Hepatocyte (in vitro differentiated cells): ENCODE measurements at regions not wholly inside any gene's neighbourhood (a gene's known extent, or its start where the extent isn't known, plus 50 kb on each side); places are given as distances from the start of the nearest gene placed in this dataset.

ENCODE experiments used
- DNase-seq: peaks from one replicate; pipeline ENCODE4 v3.0.0-alpha.2; 2016; ENCODE audit warnings: low spot score
- H2AFZ ChIP-seq: fragments of 200-600 bp; sonication (generic); 2 replicates; pipeline ENCODE4 v1.6.0; 2016; ENCODE audit warnings: antibody characterized with exemption, mild to moderate bottlenecking
- H3K27ac ChIP-seq: fragments of 200-600 bp; sonication (generic); 2 replicates; pipeline ENCODE4 v1.5.1; 2016; ENCODE audit warnings: mild to moderate bottlenecking
- H3K27me3 ChIP-seq: fragments of 200-600 bp; sonication (generic); 2 replicates; pipeline ENCODE4 v1.6.1; 2016
- H3K36me3 ChIP-seq: fragments of 200-600 bp; sonication (generic); replicated peaks from 2 replicates; pipeline ENCODE4 v1.5.1; 2016; ENCODE audit warnings: low read depth; ENCODE audit not compliant: insufficient read depth
- H3K4me1 ChIP-seq: fragments of 200-600 bp; sonication (generic); 2 replicates; pipeline ENCODE4 v1.5.1; 2016; ENCODE audit warnings: mild to moderate bottlenecking, moderate library complexity; ENCODE audit not compliant: insufficient read depth
- H3K4me2 ChIP-seq: fragments of 200-600 bp; sonication (generic); 2 replicates; pipeline ENCODE4 v1.6.0; 2016
- H3K4me3 ChIP-seq: fragments of 200-600 bp; sonication (generic); 2 replicates; pipeline ENCODE4 v1.5.1; 2016; ENCODE audit warnings: mild to moderate bottlenecking
- H3K79me2 ChIP-seq: fragments of 200-600 bp; sonication (generic); 2 replicates; pipeline ENCODE4 v1.6.0; 2017; ENCODE audit warnings: mild to moderate bottlenecking
- H3K9me2 ChIP-seq: fragments of 200-600 bp; sonication (generic); replicated peaks from 2 replicates; pipeline ENCODE4 v1.6.0; 2017; ENCODE audit warnings: mild to moderate bottlenecking; ENCODE audit not compliant: insufficient read depth
- H3K9me3 ChIP-seq: fragments of 200-600 bp; sonication (generic); 2 replicates; pipeline ENCODE4 v1.5.1; 2016; ENCODE audit warnings: low read depth, mild to moderate bottlenecking
- H4K20me1 ChIP-seq: fragments of 200-600 bp; sonication (generic); 2 replicates; pipeline ENCODE4 v1.6.0; 2016; ENCODE audit warnings: mild to moderate bottlenecking; ENCODE audit not compliant: insufficient read depth, poor library complexity, severe bottlenecking
- EZH2 ChIP-seq: fragments of 200-600 bp; sonication (generic); IDR thresholded peaks from 2 replicates; pipeline ENCODE4 v1.6.1; 2016; ENCODE audit warnings: antibody characterized with exemption, mild to moderate bottlenecking, borderline replicate concordance
- EZH2phosphoT487 ChIP-seq: fragments of 200-600 bp; sonication (generic); IDR thresholded peaks from one replicate; pipeline ENCODE4 v1.6.1; 2018; ENCODE audit warnings: antibody characterized with exemption, mild to moderate bottlenecking, low read depth, moderate library complexity; ENCODE audit not compliant: unreplicated experiment, severe bottlenecking
- WGBS: methylation state at CpG from one replicate; pipeline ENCODE4 v1.1.6; 2016; ENCODE audit warnings: low lambda C conversion rate; ENCODE audit errors: missing lambda C conversion rate; 5-methylcytosine and 5-hydroxymethylcytosine counted together
- TF ChIP-seq, protein P1 (sequence below): fragments of 200-600 bp; sonication (generic); IDR thresholded peaks from 2 replicates; pipeline ENCODE4 v1.5.1; 2016; ENCODE audit warnings: antibody characterized with exemption, mild to moderate bottlenecking; ENCODE audit not compliant: poor library complexity

DNA sequence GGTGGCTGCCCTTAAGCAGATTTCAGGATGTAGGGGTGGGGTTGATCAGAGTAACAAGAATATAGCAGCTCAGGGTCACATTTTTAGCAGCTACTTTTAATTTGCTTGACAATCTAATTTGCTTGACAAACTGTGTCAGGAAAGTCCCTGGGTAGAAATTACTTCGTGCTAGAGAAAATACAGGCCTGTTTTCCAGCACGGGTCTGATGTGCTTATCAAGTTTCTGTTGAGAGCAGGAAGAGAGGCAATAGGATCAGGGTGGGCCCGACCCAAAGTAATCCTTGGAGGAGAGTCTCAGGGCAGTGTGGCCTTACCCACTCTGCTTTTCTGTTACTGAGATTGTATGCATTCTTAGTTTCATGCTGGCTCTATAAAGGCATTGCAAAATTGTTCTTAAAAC lies 221.5 kb downstream of the TSN start:
- DNase-seq, result no peak
- H3K4me3 ChIP-seq, result no peak overlapping the region
- no peak for TF ChIP-seq EZH2
- TF ChIP-seq EZH2phosphoT487, result no peak
- TF ChIP-seq, protein P1, sequence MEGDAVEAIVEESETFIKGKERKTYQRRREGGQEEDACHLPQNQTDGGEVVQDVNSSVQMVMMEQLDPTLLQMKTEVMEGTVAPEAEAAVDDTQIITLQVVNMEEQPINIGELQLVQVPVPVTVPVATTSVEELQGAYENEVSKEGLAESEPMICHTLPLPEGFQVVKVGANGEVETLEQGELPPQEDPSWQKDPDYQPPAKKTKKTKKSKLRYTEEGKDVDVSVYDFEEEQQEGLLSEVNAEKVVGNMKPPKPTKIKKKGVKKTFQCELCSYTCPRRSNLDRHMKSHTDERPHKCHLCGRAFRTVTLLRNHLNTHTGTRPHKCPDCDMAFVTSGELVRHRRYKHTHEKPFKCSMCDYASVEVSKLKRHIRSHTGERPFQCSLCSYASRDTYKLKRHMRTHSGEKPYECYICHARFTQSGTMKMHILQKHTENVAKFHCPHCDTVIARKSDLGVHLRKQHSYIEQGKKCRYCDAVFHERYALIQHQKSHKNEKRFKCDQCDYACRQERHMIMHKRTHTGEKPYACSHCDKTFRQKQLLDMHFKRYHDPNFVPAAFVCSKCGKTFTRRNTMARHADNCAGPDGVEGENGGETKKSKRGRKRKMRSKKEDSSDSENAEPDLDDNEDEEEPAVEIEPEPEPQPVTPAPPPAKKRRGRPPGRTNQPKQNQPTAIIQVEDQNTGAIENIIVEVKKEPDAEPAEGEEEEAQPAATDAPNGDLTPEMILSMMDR, result no peak
- no peak overlapping the region for H3K27ac ChIP-seq
- peaks cover 18% of the 10 kb centered on the region for H3K4me1 ChIP-seq
- no peaks in the 10 kb centered on the region for H3K79me2 ChIP-seq
- H4K20me1 ChIP-seq, result no peaks in the 10 kb centered on the region
- H3K9me2 ChIP-seq, result no peaks in the 10 kb centered on the region
- no peaks in the 10 kb centered on the region for H3K9me3 ChIP-seq
- H3K36me3 ChIP-seq, result no peaks in the 10 kb centered on the region
- no peak overlapping the region for H2AFZ ChIP-seq
- no peaks in the 10 kb centered on the region for H3K27me3 ChIP-seq
- no peak overlapping the region for H3K4me2 ChIP-seq
- WGBS, result 52% methylated on average over 3 of the region's 3 CpGs

DNA sequence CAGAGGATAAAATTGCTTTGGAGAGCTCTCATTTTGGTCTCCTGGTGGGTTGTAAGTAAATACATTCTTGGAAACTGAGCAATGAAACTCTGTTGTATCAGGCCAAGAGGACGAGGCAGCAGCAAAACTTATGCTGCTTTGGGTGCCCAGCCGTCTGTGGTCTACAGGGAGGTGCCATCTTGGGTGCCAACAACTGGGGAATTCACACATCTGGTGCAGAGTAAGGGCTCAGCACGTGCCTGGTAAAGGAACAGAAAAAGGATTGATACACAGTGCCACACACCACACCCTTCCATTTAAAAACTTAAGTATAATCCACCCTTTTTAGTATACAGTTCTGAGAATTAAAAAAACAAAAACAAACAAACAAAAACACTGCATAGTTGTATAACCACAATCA lies 221.9 kb downstream of the TSN start:
- no peaks in the 10 kb centered on the region for H3K79me2 ChIP-seq
- no peaks in the 10 kb centered on the region for H3K27me3 ChIP-seq
- H3K4me1 ChIP-seq, result peaks cover 18% of the 10 kb centered on the region
- H3K27ac ChIP-seq, result no peak overlapping the region
- no peak overlapping the region for H3K4me2 ChIP-seq
- WGBS, result 87% methylated on average over 3 of the region's 3 CpGs
- DNase-seq, result no peak
- no peak overlapping the region for H2AFZ ChIP-seq
- H4K20me1 ChIP-seq, result no peaks in the 10 kb centered on the region
- no peak overlapping the region for H3K4me3 ChIP-seq
- H3K9me2 ChIP-seq, result no peaks in the 10 kb centered on the region
- H3K36me3 ChIP-seq, result no peaks in the 10 kb centered on the region
- TF ChIP-seq EZH2phosphoT487 (no peak), EZH2 (no peak)
- TF ChIP-seq, protein P1, result no peak
- no peaks in the 10 kb centered on the region for H3K9me3 ChIP-seq

DNA sequence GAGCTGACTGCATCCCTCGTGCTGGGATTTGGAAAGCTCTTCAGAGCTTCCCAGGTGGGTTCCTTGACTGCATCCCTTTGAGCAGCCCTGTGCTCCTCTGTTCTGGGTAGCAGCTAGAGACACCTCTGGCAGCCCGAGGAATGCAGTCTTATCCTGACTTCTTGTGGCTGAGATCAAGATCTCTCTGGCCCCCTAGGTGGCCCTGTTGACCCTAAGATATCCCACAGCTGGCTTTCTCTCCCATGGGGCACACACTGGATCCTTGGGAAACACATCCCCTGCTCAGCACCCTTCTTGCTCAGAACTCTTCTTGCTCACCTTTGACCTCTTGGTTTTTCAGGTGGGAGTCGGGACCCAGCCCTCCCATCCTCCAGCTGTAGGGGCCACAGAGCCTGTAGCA lies 237.2 kb downstream of the TSN start:
- Histone ChIP-seq H4K20me1 (no peaks in the 10 kb centered on the region), H3K9me3 (no peaks in the 10 kb centered on the region), H3K4me2 (no peak overlapping the region), H3K4me1 (no peaks in the 10 kb centered on the region), H3K27ac (no peak overlapping the region), H3K9me2 (no peaks in the 10 kb centered on the region), H3K4me3 (no peak overlapping the region), H3K79me2 (no peaks in the 10 kb centered on the region), H2AFZ (no peak overlapping the region), H3K27me3 (no peaks in the 10 kb centered on the region), H3K36me3 (no peaks in the 10 kb centered on the region)
- no peak for TF ChIP-seq EZH2
- TF ChIP-seq, protein P1, result no peak
- no peak for TF ChIP-seq EZH2phosphoT487
- 55% methylated on average over 3 of the region's 3 CpGs for WGBS
- DNase-seq, result no peak

DNA sequence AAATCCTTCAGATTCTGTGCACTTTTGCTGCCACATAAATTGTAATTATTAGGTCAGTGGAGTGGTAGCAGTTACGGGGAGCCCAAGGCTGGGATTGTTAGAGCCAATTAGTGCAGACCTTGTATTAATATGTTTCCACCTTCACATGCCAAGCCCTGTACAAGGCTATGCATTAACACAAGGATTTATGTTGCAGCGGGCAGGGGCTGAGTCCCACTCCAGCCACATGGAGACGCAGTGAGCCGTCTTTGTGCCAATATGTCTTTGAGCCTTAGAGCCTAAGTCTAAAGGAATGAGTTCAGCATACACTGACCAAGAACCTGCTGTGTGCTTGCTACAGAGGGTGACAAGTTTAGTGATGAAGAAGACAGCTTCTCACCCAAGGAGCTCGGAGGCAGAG lies 238.2 kb downstream of the TSN start:
- TF ChIP-seq EZH2, result no peak
- 95% methylated on average over 5 of the region's 5 CpGs for WGBS
- H3K36me3 ChIP-seq, result no peaks in the 10 kb centered on the region

More for the DNA sequence above, 238.2 kb downstream of the TSN start:
- no peaks in the 10 kb centered on the region for H3K27me3 ChIP-seq
- H3K9me3 ChIP-seq, result no peaks in the 10 kb centered on the region
- H3K79me2 ChIP-seq, result no peaks in the 10 kb centered on the region
- H2AFZ ChIP-seq, result no peak overlapping the region
- H3K9me2 ChIP-seq, result no peaks in the 10 kb centered on the region
- no peak overlapping the region for H3K4me3 ChIP-seq
- H3K4me2 ChIP-seq, result no peak overlapping the region
- H4K20me1 ChIP-seq, result no peaks in the 10 kb centered on the region
- H3K27ac ChIP-seq, result no peak overlapping the region
- no peaks in the 10 kb centered on the region for H3K4me1 ChIP-seq
- DNase-seq, result no peak
